ENCODE measurements at regions not wholly inside any gene's neighbourhood (a gene's known extent, or its start where the extent isn't known, plus 50 kb on each side); places are given as distances from the start of the nearest gene placed in this dataset.

- no peak for ATAC-seq
- Histone ChIP-seq H3K4me3 (no peak overlapping the region), H3K4me1 (no peaks in the 10 kb centered on the region), H3K27me3 (no peaks in the 10 kb centered on the region), H3K9me3 (no peaks in the 10 kb centered on the region), H3K36me3 (no peaks in the 10 kb centered on the region), H3K27ac (no peak overlapping the region)
- no peak for TF ChIP-seq CTCF (IDR thresholded peaks at IDR 0.05)
- intact Hi-C loops (cut with DNase I), result no loop called here
- DNase-seq, result no peak
These were observed 440.6 kb downstream of the HS3ST3B1 start for GRCh38 chr17:14741491-14741890.

GRCh38 chr17:14739656-14740431 is 439.0 kb downstream of the HS3ST3B1 start:
- no peak for ATAC-seq
- no peak for TF ChIP-seq CTCF (IDR thresholded peaks at IDR 0.05)
- peak overlapping the region; percentile 11 for H3K27ac ChIP-seq

GRCh38 chr17:14738652-14738988 is 437.7 kb downstream of the HS3ST3B1 start:
- peak overlapping the region; percentile 24 for H3K27ac ChIP-seq
- H3K36me3 ChIP-seq, result no peaks in the 10 kb centered on the region
- H3K4me3 ChIP-seq, result no peak overlapping the region
- DNase-seq (no peak), ATAC-seq (peak; percentile 43)
- H3K9me3 ChIP-seq, result no peaks in the 10 kb centered on the region
- no peaks in the 10 kb centered on the region for H3K4me1 ChIP-seq
- H3K27me3 ChIP-seq, result no peaks in the 10 kb centered on the region
- TF ChIP-seq CTCF (IDR thresholded peaks at IDR 0.05), result no peak
- intact Hi-C loops (cut with DNase I), result no loop called here

More at GRCh38 chr17:14739656-14740431, 439.0 kb downstream of the HS3ST3B1 start:
- no peak for DNase-seq
- Histone ChIP-seq H3K9me3 (no peaks in the 10 kb centered on the region), H3K36me3 (no peaks in the 10 kb centered on the region), H3K4me1 (no peaks in the 10 kb centered on the region), H3K4me3 (no peak overlapping the region), H3K27me3 (no peaks in the 10 kb centered on the region)
- intact Hi-C loops (cut with DNase I), result no loop called here

DNA sequence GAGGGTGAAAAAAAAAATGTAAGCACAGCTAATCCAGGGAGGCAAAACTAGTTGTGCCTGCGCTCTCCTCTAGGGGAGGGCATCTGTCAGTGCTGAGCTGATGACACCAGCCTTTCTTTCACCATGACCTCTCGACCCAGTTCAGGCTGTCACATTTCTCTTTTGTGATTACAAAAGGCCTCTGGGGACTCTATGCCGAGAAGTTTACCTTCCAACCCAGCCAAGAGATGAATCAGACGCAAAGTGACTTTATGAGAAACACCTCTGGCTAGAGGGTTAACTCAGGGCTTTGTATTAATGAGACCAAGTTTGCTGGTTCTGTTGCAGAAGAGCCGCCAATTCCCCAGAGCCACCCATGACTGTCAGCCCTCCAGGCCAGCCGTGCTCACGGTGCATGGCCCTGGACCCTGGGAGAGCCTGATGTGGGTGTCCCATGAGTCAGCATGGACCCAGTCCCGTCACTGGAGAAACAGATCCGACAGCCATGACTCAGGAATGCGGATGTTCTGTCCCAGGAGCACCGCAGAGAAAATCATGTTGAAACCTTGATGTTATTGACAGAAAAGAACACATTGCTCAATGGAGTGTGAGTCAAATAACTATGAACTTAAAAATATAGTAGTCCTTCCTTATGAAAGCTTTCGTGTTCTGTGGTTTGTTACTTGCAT is 437.2 kb downstream of the HS3ST3B1 start:
- intact Hi-C loops (cut with DNase I), result no loop called here
- Histone ChIP-seq H3K4me3 (no peak overlapping the region), H3K4me1 (no peaks in the 10 kb centered on the region), H3K27ac (no peak overlapping the region), H3K27me3 (no peaks in the 10 kb centered on the region), H3K9me3 (no peaks in the 10 kb centered on the region), H3K36me3 (no peaks in the 10 kb centered on the region)
- ATAC-seq (peak; percentile 94), DNase-seq (peak; percentile 79)
- TF ChIP-seq CTCF (IDR thresholded peaks at IDR 0.05), result peak; percentile 27

DNA sequence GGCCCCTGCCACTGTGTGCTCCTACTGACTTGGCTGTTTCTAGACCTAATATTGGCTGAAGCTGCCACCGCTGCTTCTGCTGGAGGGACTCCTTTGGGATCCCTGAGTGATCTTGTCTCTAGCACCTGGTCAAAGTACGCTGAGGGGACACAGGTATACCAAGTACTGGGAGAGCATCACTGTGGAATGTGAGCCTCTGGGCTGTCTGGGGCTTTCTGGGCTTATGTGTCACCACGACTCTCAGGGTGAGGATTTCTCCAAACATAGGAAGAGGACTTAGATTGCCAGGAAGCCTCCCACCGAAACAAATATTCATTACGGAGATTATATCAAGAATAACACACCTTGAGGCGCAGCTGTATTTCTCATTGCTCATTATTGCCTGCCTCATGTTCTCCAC is 435.8 kb downstream of the HS3ST3B1 start:
- no peak for TF ChIP-seq CTCF (IDR thresholded peaks at IDR 0.05)
- Histone ChIP-seq H3K9me3 (no peaks in the 10 kb centered on the region), H3K4me1 (no peaks in the 10 kb centered on the region), H3K27me3 (no peaks in the 10 kb centered on the region), H3K4me3 (no peak overlapping the region), H3K36me3 (no peaks in the 10 kb centered on the region), H3K27ac (no peak overlapping the region)
- DNase-seq (no peak), ATAC-seq (no peak)
- intact Hi-C loops (cut with DNase I), result no loop called here

Data from upper lobe of right lung (tissue), 1 donor.